ENCODE measurements at regions not wholly inside any gene's neighbourhood (a gene's known extent, or its start where the extent isn't known, plus 50 kb on each side); places are given as distances from the start of the nearest gene placed in this dataset.
A peak's percentile ranks its signal among the peaks of the same experiment; 100 is the strongest.

DNA sequence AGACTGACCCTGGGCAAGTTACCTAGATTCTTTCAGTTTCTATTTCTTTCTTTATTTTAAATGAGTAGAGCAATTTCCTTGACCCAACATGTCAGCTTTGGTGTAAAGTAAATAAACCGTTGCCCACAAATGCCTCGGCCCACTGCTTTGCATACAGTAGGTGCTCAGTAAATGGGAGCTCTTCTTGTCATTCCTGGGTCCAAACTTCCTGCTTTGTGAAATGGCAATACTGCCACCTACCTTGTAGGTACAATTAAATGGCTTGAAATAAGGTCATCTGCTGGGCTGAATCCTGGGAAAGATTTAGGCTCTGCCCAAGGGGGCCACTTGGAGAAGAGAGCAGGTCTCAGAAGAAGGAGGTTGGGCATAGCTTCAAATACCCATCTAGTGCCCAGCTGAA, 253.0 kb downstream of the HS3ST3B1 start:
- TF ChIP-seq, protein P1, sequence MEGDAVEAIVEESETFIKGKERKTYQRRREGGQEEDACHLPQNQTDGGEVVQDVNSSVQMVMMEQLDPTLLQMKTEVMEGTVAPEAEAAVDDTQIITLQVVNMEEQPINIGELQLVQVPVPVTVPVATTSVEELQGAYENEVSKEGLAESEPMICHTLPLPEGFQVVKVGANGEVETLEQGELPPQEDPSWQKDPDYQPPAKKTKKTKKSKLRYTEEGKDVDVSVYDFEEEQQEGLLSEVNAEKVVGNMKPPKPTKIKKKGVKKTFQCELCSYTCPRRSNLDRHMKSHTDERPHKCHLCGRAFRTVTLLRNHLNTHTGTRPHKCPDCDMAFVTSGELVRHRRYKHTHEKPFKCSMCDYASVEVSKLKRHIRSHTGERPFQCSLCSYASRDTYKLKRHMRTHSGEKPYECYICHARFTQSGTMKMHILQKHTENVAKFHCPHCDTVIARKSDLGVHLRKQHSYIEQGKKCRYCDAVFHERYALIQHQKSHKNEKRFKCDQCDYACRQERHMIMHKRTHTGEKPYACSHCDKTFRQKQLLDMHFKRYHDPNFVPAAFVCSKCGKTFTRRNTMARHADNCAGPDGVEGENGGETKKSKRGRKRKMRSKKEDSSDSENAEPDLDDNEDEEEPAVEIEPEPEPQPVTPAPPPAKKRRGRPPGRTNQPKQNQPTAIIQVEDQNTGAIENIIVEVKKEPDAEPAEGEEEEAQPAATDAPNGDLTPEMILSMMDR (IDR thresholded peaks at IDR 0.05; ENCODE audit: low read depth, low read length), result 0 out of 2 replicates have a peak, but pooled peaks have one; percentile 8
- no peak for TF ChIP-seq EZH2phosphoT487 (IDR thresholded peaks at IDR 0.05; ENCODE audit: low read depth)
